ENCODE measurements at regions not wholly inside any gene's neighbourhood (a gene's known extent, or its start where the extent isn't known, plus 50 kb on each side); places are given as distances from the start of the nearest gene placed in this dataset.

GRCh38 chr14:51307551-51307950 is 67.5 kb downstream of the TMX1 start:
- DNase-seq (ENCODE audit: low spot score) = no peak

- no peak for DNase-seq (ENCODE audit: low spot score)
Observed at GRCh38 chr14:51308866-51309265, 68.8 kb downstream of the TMX1 start.

GRCh38 chr14:51310505-51310944 is 70.5 kb downstream of the TMX1 start:
- DNase-seq (ENCODE audit: low spot score) = no peak

GRCh38 chr14:51314321-51315015 is 74.4 kb downstream of the TMX1 start:
- DNase-seq (ENCODE audit: low spot score) = no peak

GRCh38 chr14:51317373-51317772 is 77.3 kb downstream of the TMX1 start:
- DNase-seq (ENCODE audit: low spot score) = no peak

GRCh38 chr14:51318813-51319597 is 79.0 kb downstream of the TMX1 start:
- DNase-seq (ENCODE audit: low spot score) = no peak

- DNase-seq (ENCODE audit: low spot score) = no peak
Observed at GRCh38 chr14:51321036-51321435, 81.0 kb downstream of the TMX1 start.

- no peak for DNase-seq (ENCODE audit: low spot score)
Observed at GRCh38 chr14:51323492-51323891, 83.4 kb downstream of the TMX1 start.

GRCh38 chr14:51327376-51327775 is 87.3 kb downstream of the TMX1 start:
- no peak for DNase-seq (ENCODE audit: low spot score)

- DNase-seq (ENCODE audit: low spot score) = no peak
Observed at GRCh38 chr14:51328064-51328771, 88.2 kb downstream of the TMX1 start.

- DNase-seq (ENCODE audit: low spot score) = no peak
Observed at GRCh38 chr14:51328772-51329353, 88.8 kb downstream of the TMX1 start.

GRCh38 chr14:51331486-51332367 is 91.7 kb downstream of the TMX1 start:
- DNase-seq (ENCODE audit: low spot score) = no peak

GRCh38 chr14:51333299-51333698 is 93.3 kb downstream of the TMX1 start:
- DNase-seq (ENCODE audit: low spot score) = no peak

- DNase-seq (ENCODE audit: low spot score) = no peak
Observed at GRCh38 chr14:51333901-51334521, 94.0 kb downstream of the TMX1 start.

GRCh38 chr14:51334566-51334965 is 94.5 kb downstream of the TMX1 start:
- no peak for DNase-seq (ENCODE audit: low spot score)

- no peak for DNase-seq (ENCODE audit: low spot score)
Observed at GRCh38 chr14:51335531-51335930, 95.5 kb downstream of the TMX1 start.

GRCh38 chr14:51335961-51336723 is 96.1 kb downstream of the TMX1 start:
- DNase-seq (ENCODE audit: low spot score) = no peak

- no peak for DNase-seq (ENCODE audit: low spot score)
Observed at GRCh38 chr14:51336734-51337133, 96.7 kb downstream of the TMX1 start.

- DNase-seq (ENCODE audit: low spot score) = no peak
Observed at GRCh38 chr14:51337520-51337919, 97.5 kb downstream of the TMX1 start.

GRCh38 chr14:51341338-51341737 is 101.3 kb downstream of the TMX1 start:
- DNase-seq (ENCODE audit: low spot score) = no peak

All from ecto neural progenitor cell (in vitro differentiated cells).